GM23338 (cell line): ENCODE measurements at regions not wholly inside any gene's neighbourhood (a gene's known extent, or its start where the extent isn't known, plus 50 kb on each side); places are given as distances from the start of the nearest gene placed in this dataset.

Source experiments
- ATAC-seq: fragments of 200-7000 bp; cut with Tn5 transposase; 3 replicates; pipeline ENCODE4 v1.9.1; 2020
- DNase-seq: peaks from one replicate; pipeline ENCODE4 v3.0.0-alpha.2; 2015; ENCODE audit warnings: low spot score
- H2AFZ ChIP-seq: fragments of 200-600 bp; sonication (generic); 2 replicates; pipeline ENCODE4 v1.8.0; 2016; ENCODE audit warnings: antibody characterized with exemption, mild to moderate bottlenecking, moderate library complexity
- H3F3A ChIP-seq: fragments of 200-600 bp; sonication (generic); replicated peaks from 2 replicates; pipeline ENCODE4 v1.8.0; 2017; ENCODE audit warnings: antibody characterized with exemption, mixed run types, low read depth
- H3K27ac ChIP-seq: fragments of 200-600 bp; sonication (generic); 2 replicates; pipeline ENCODE4 v1.6.1; 2016; ENCODE audit warnings: low read depth
- H3K27me3 ChIP-seq: fragments of 200-600 bp; sonication (generic); 2 replicates; pipeline ENCODE4 v1.8.0; 2016; ENCODE audit warnings: mild to moderate bottlenecking, mixed run types, moderate library complexity; ENCODE audit not compliant: insufficient read depth
- H3K36me3 ChIP-seq: fragments of 200-600 bp; sonication (generic); 2 replicates; pipeline ENCODE4 v1.8.0; 2016; ENCODE audit warnings: mild to moderate bottlenecking; ENCODE audit not compliant: insufficient read depth
- H3K4me1 ChIP-seq: fragments of 200-600 bp; sonication (generic); 2 replicates; pipeline ENCODE4 v1.8.0; 2016; ENCODE audit warnings: mild to moderate bottlenecking, moderate library complexity; ENCODE audit not compliant: insufficient read depth
- H3K4me2 ChIP-seq: fragments of 200-600 bp; sonication (generic); 2 replicates; pipeline ENCODE4 v1.7.1; 2017; ENCODE audit warnings: mixed run types
- H3K4me3 ChIP-seq: fragments of 200-600 bp; sonication (generic); 2 replicates; pipeline ENCODE4 v1.6.1; 2016; ENCODE audit warnings: mixed run types
- H3K79me2 ChIP-seq: fragments of 200-600 bp; sonication (generic); replicated peaks from 2 replicates; pipeline ENCODE4 v1.8.0; 2017; ENCODE audit warnings: mild to moderate bottlenecking; ENCODE audit not compliant: insufficient read depth
- H3K9me2 ChIP-seq: fragments of 200-600 bp; sonication (generic); 2 replicates; pipeline ENCODE4 v1.8.0; 2017; ENCODE audit not compliant: insufficient read depth
- H4K20me1 ChIP-seq: fragments of 200-600 bp; sonication (generic); replicated peaks from 2 replicates; pipeline ENCODE4 v1.8.0; 2017; ENCODE audit warnings: mild to moderate bottlenecking; ENCODE audit not compliant: insufficient read depth
- H3K27ac Mint-ChIP-seq: 2 replicates; pipeline ENCODE4 v1.8.0; 2020; ENCODE audit warnings: inconsistent platforms, mild to moderate bottlenecking, moderate library complexity, mixed read lengths
- H3K27me3 Mint-ChIP-seq: 3 replicates; pipeline ENCODE4 v1.8.0; 2022; ENCODE audit warnings: low read depth, mild to moderate bottlenecking, moderate library complexity, mixed read lengths, inconsistent platforms; ENCODE audit not compliant: insufficient read depth, poor library complexity
- H3K36me3 Mint-ChIP-seq: 3 replicates; pipeline ENCODE4 v1.8.0; 2021; ENCODE audit warnings: low read depth, mild to moderate bottlenecking, inconsistent platforms, moderate library complexity, mixed read lengths
- H3K4me1 Mint-ChIP-seq: 3 replicates; pipeline ENCODE4 v1.8.0; 2020; ENCODE audit warnings: mild to moderate bottlenecking, inconsistent platforms, mixed read lengths
- H3K4me3 Mint-ChIP-seq: 3 replicates; pipeline ENCODE4 v1.8.0; 2021; ENCODE audit warnings: moderate library complexity, mild to moderate bottlenecking, inconsistent platforms, mixed read lengths
- H3K9me3 Mint-ChIP-seq: 3 replicates; pipeline ENCODE4 v1.8.0; 2020; ENCODE audit warnings: moderate library complexity, mild to moderate bottlenecking, inconsistent platforms, mixed read lengths
- CREB1 ChIP-seq: fragments of 250-450 bp; sonication (Bioruptor Pico); IDR thresholded peaks from 2 replicates; pipeline ENCODE4 v1.5.0; 2020; ENCODE audit warnings: low read depth, mild to moderate bottlenecking, moderate library complexity
- EZH2 ChIP-seq: fragments of 200-600 bp; sonication (generic); IDR thresholded peaks from one replicate; pipeline ENCODE4 v1.8.0; 2017; ENCODE audit warnings: antibody characterized with exemption, mild to moderate bottlenecking, low read depth; ENCODE audit not compliant: unreplicated experiment
- EZH2phosphoT487 ChIP-seq: fragments of 200-600 bp; sonication (generic); IDR thresholded peaks from one replicate; pipeline ENCODE4 v1.8.1; 2018; ENCODE audit warnings: antibody characterized with exemption; ENCODE audit not compliant: unreplicated experiment
- JUNB ChIP-seq: IDR thresholded peaks from one replicate; pipeline ENCODE4 v1.6.1; 2016; ENCODE audit warnings: antibody characterized with exemption; ENCODE audit not compliant: unreplicated experiment
- POLR2AphosphoS5 ChIP-seq: IDR thresholded peaks from 2 replicates; pipeline ENCODE4 v1.6.1; 2016; ENCODE audit warnings: antibody characterized with exemption, low read depth
- STAT1 ChIP-seq: IDR thresholded peaks from one replicate; pipeline ENCODE4 v1.6.1; 2016; ENCODE audit warnings: antibody characterized with exemption; ENCODE audit not compliant: unreplicated experiment
- ZNF114 ChIP-seq: fragments of 250-450 bp; sonication (Bioruptor Pico); IDR thresholded peaks from 2 replicates; pipeline ENCODE4 v1.5.0; 2020; ENCODE audit warnings: mild to moderate bottlenecking, moderate library complexity
- ZNF331 ChIP-seq: fragments of 250-450 bp; sonication (Bioruptor Pico); IDR thresholded peaks from 2 replicates; pipeline ENCODE4 v1.5.0; 2020; ENCODE audit warnings: low read depth, mild to moderate bottlenecking, moderate library complexity
- TF ChIP-seq, protein P1 (sequence below), 2 experiments: fragments of 200-600 bp in 1 of 2; sonication (generic) in 1 of 2; conservative IDR thresholded peaks; 2 replicates each; pipeline versions ENCODE4 v1.5.1 to v1.6.1; 2016 to 2017; ENCODE audit warnings: antibody characterized with exemption in 2 of 2, low read depth in 2 of 2, mild to moderate bottlenecking in 2 of 2, moderate library complexity in 1 of 2
- TF ChIP-seq, protein P2 (sequence below): IDR thresholded peaks from one replicate; pipeline ENCODE4 v1.6.1; 2018; ENCODE audit warnings: antibody characterized with exemption; ENCODE audit not compliant: unreplicated experiment

DNA sequence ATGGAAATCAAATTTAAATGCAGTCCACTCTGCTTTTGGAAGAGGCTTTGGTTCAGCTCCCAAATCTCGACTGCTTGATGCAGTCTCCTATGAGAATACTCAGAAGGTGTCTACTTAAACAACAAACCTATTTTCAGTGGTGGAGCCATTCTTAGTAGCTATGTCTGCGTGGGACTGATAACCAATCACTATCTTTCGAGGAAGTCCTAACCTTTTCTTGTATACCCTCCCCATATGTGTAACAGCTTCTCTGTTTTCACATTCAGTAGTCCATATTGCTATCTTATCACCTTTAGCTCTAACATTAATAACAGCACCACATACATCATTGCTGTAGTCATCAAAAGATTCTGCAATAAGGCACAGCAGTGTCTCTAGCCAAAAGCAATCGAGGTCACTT is 333.0 kb upstream of the ATP11B start:
- Histone ChIP-seq H3K27me3 (no peaks in the 10 kb centered on the region), H3K27ac (no peak overlapping the region), H3K4me3 (no peak overlapping the region), H3K36me3 (no peaks in the 10 kb centered on the region), H2AFZ (no peak overlapping the region), H3K4me2 (no peak overlapping the region), H3K9me2 (peaks cover 4% of the 10 kb centered on the region), H3K4me1 (no peaks in the 10 kb centered on the region), H3K79me2 (no peaks in the 10 kb centered on the region), H4K20me1 (no peaks in the 10 kb centered on the region), H3F3A (no peaks in the 10 kb centered on the region)
- no peak for TF ChIP-seq ZNF331 (CRISPR knock-in tag)
- Mint-ChIP-seq H3K27ac (no peak overlapping the region), H3K4me1 (no peaks in the 10 kb centered on the region), H3K9me3 (peaks cover 3% of the 10 kb centered on the region), H3K36me3 (no peaks in the 10 kb centered on the region; the same call in 2 of the 3 replicates), H3K4me3 (no peak overlapping the region), H3K27me3 (no peaks in the 10 kb centered on the region)
- DNase-seq: no peak
- ATAC-seq: no peak

DNA sequence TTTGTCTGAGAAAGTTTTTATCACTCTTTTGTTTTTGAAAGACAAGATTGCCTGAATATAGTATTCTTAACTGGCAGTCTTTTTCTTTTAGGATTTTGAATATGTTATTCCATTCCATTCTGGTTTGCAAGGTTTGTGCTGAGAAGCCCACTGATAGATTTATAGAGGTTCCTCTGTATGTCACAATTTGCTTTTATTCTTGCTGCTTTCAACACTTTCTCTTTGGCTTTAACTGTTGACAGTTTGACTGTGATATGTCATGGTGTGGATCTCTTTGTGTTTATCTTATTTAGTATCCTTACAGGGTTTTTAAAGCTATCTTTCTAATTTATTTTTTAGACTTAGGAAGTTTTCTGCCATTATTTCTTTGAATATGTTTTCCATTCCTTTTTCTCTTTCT is 331.2 kb upstream of the ATP11B start:
- Histone ChIP-seq H3F3A (no peaks in the 10 kb centered on the region), H3K36me3 (no peaks in the 10 kb centered on the region), H2AFZ (no peak overlapping the region), H3K4me1 (no peaks in the 10 kb centered on the region), H3K27me3 (no peaks in the 10 kb centered on the region), H3K4me2 (no peak overlapping the region), H3K27ac (no peak overlapping the region), H4K20me1 (no peaks in the 10 kb centered on the region), H3K79me2 (no peaks in the 10 kb centered on the region), H3K4me3 (no peak overlapping the region), H3K9me2 (peaks cover 4% of the 10 kb centered on the region)
- no peak for TF ChIP-seq EZH2
- TF ChIP-seq STAT1: no peak
- no peak for TF ChIP-seq POLR2AphosphoS5
- TF ChIP-seq ZNF114 (CRISPR knock-in tag): no peak
- TF ChIP-seq ZNF331 (CRISPR knock-in tag): no peak
- TF ChIP-seq CREB1: no peak
- no peak for TF ChIP-seq EZH2phosphoT487
- TF ChIP-seq, protein P1, sequence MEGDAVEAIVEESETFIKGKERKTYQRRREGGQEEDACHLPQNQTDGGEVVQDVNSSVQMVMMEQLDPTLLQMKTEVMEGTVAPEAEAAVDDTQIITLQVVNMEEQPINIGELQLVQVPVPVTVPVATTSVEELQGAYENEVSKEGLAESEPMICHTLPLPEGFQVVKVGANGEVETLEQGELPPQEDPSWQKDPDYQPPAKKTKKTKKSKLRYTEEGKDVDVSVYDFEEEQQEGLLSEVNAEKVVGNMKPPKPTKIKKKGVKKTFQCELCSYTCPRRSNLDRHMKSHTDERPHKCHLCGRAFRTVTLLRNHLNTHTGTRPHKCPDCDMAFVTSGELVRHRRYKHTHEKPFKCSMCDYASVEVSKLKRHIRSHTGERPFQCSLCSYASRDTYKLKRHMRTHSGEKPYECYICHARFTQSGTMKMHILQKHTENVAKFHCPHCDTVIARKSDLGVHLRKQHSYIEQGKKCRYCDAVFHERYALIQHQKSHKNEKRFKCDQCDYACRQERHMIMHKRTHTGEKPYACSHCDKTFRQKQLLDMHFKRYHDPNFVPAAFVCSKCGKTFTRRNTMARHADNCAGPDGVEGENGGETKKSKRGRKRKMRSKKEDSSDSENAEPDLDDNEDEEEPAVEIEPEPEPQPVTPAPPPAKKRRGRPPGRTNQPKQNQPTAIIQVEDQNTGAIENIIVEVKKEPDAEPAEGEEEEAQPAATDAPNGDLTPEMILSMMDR (conservative IDR thresholded peaks at IDR 0.05; ENCODE audit: low read depth in 2 of 2): no peak
- DNase-seq (no peak), ATAC-seq (no peak)
- no peaks in the 10 kb centered on the region for H3K4me1 Mint-ChIP-seq
- no peaks in the 10 kb centered on the region for H3K27me3 Mint-ChIP-seq
- H3K27ac Mint-ChIP-seq: no peak overlapping the region
- no peaks in the 10 kb centered on the region for H3K36me3 Mint-ChIP-seq
- no peak overlapping the region for H3K4me3 Mint-ChIP-seq
- H3K9me3 Mint-ChIP-seq: no peaks in the 10 kb centered on the region

DNA sequence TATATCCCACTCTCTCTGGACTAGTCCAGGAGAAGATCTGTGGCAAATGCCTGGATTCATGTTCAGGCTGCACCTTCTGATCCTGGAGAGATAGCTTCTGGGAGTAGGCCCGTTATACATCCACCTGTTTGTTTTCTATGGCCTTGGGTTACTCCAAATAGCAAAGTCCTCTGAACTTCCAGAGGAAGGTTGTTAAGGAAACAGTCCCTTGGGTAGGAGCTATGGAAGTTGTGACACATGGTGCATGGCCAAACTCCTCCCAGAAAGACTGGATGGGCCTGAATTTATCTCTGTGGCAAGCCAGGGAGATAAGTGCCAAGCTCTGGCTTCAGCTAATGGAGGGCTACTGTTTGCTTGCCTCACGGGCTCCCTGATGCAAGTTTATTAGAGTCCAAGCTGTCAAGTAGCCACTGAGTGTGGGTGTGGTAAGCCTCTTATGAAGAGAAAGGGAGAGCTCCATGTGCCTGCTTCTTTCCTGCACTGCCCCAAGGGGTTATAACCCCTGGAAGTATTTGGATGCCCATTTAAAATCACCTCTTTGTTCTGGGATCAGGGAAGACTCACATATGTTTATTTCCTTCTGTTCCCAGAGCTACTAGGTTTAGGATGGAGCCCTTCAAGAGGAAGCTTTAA is 328.7 kb upstream of the ATP11B start:
- H3K27me3 Mint-ChIP-seq: no peaks in the 10 kb centered on the region
- H3K4me3 ChIP-seq: no peak overlapping the region
- no peaks in the 10 kb centered on the region for H3K9me3 Mint-ChIP-seq
- H4K20me1 ChIP-seq: no peaks in the 10 kb centered on the region
- no peaks in the 10 kb centered on the region for H3K4me1 Mint-ChIP-seq
- ATAC-seq (no peak), DNase-seq (no peak)
- H3K79me2 ChIP-seq: no peaks in the 10 kb centered on the region
- no peak overlapping the region for H3K4me3 Mint-ChIP-seq
- no peak overlapping the region for H3K4me2 ChIP-seq
- H3K27ac ChIP-seq: no peak overlapping the region
- H3K27me3 ChIP-seq: no peaks in the 10 kb centered on the region
- H3F3A ChIP-seq: no peaks in the 10 kb centered on the region
- no peak overlapping the region for H3K27ac Mint-ChIP-seq
- H3K36me3 Mint-ChIP-seq: no peaks in the 10 kb centered on the region
- H2AFZ ChIP-seq: no peak overlapping the region
- no peak for TF ChIP-seq JUNB
- TF ChIP-seq EZH2phosphoT487: no peak
- TF ChIP-seq, protein P1 (conservative IDR thresholded peaks at IDR 0.05; ENCODE audit: low read depth in 2 of 2): no peak
- no peak for TF ChIP-seq ZNF114 (CRISPR knock-in tag)
- no peak for TF ChIP-seq ZNF331 (CRISPR knock-in tag)
- no peak for TF ChIP-seq POLR2AphosphoS5
- TF ChIP-seq, protein P2, sequence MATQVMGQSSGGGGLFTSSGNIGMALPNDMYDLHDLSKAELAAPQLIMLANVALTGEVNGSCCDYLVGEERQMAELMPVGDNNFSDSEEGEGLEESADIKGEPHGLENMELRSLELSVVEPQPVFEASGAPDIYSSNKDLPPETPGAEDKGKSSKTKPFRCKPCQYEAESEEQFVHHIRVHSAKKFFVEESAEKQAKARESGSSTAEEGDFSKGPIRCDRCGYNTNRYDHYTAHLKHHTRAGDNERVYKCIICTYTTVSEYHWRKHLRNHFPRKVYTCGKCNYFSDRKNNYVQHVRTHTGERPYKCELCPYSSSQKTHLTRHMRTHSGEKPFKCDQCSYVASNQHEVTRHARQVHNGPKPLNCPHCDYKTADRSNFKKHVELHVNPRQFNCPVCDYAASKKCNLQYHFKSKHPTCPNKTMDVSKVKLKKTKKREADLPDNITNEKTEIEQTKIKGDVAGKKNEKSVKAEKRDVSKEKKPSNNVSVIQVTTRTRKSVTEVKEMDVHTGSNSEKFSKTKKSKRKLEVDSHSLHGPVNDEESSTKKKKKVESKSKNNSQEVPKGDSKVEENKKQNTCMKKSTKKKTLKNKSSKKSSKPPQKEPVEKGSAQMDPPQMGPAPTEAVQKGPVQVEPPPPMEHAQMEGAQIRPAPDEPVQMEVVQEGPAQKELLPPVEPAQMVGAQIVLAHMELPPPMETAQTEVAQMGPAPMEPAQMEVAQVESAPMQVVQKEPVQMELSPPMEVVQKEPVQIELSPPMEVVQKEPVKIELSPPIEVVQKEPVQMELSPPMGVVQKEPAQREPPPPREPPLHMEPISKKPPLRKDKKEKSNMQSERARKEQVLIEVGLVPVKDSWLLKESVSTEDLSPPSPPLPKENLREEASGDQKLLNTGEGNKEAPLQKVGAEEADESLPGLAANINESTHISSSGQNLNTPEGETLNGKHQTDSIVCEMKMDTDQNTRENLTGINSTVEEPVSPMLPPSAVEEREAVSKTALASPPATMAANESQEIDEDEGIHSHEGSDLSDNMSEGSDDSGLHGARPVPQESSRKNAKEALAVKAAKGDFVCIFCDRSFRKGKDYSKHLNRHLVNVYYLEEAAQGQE: no peak
- no peak for TF ChIP-seq CREB1
- TF ChIP-seq STAT1: no peak
- peaks cover 4% of the 10 kb centered on the region for H3K9me2 ChIP-seq
- H3K4me1 ChIP-seq: no peaks in the 10 kb centered on the region
- H3K36me3 ChIP-seq: no peaks in the 10 kb centered on the region
